ENCODE measurements at regions not wholly inside any gene's neighbourhood (a gene's known extent, or its start where the extent isn't known, plus 50 kb on each side); places are given as distances from the start of the nearest gene placed in this dataset.

DNA sequence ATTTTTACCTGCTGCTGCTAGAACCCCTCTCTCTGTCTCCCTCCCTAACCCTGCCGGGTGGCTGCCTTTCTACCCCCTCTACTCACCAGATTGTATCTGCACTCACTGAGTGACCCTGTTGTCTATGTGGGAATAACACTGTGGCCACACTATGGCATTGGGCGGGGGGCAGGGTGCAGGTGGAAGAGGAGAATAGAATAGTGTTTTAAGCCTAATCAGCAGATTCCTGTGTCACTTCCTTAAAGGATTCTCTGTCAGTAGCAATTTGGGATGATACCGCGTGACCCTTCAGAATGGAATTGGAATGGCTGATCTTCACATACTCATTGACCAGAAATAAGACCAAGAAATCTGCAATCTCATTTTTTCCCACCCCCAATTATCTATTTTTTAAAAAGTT lies 67.1 kb upstream of the ANKRD1 start:
- TF ChIP-seq EZH2 (IDR thresholded peaks at IDR 0.05; ENCODE audit: insufficient read depth, poor library complexity, severe bottlenecking) (no peak), EZH2phosphoT487 (IDR thresholded peaks at IDR 0.05; ENCODE audit: insufficient read depth, low read depth) (no peak)
